Muscle of leg (tissue), 3 donors: ENCODE measurements at regions not wholly inside any gene's neighbourhood (a gene's known extent, or its start where the extent isn't known, plus 50 kb on each side); places are given as distances from the start of the nearest gene placed in this dataset.

Experiments
- DNase-seq: peaks from one replicate; pipeline ENCODE4 v3.0.0; 2013
- H3K27ac ChIP-seq: one replicate; pipeline ENCODE4 v1.5.1; 2013; ENCODE audit warnings: mild to moderate bottlenecking, low read length, control low read depth
- H3K27me3 ChIP-seq: one replicate; pipeline ENCODE4 v1.6.1; 2013; ENCODE audit warnings: low read length; ENCODE audit not compliant: control insufficient read depth, insufficient read depth
- H3K36me3 ChIP-seq: one replicate; pipeline ENCODE4 v1.6.1; 2013; ENCODE audit warnings: low read length; ENCODE audit not compliant: control insufficient read depth, insufficient read depth
- H3K4me1 ChIP-seq: one replicate; pipeline ENCODE4 v1.6.1; 2013; ENCODE audit warnings: low read length; ENCODE audit not compliant: control insufficient read depth, insufficient read depth
- H3K4me3 ChIP-seq: one replicate; pipeline ENCODE4 v1.5.1; 2013; ENCODE audit warnings: low read length, control low read depth
- H3K9me3 ChIP-seq: replicated peaks from 2 replicates; pipeline ENCODE4 v1.6.1; 2013; ENCODE audit warnings: low read depth, low read length; ENCODE audit not compliant: control insufficient read depth
- WGBS: methylation state at CpG from one replicate; pipeline ENCODE4 v1.1.5; 2013; ENCODE audit warnings: missing lambda C conversion rate; ENCODE audit not compliant: insufficient coverage; 5-methylcytosine and 5-hydroxymethylcytosine counted together

GRCh38 chr1:112267929-112268328 lies 128.1 kb upstream of the CTTNBP2NL start:
- peaks cover 34% of the 10 kb centered on the region for H3K4me1 ChIP-seq

GRCh38 chr1:112268408-112268807 lies 127.6 kb upstream of the CTTNBP2NL start:
- Histone ChIP-seq H3K27me3 (peaks cover 2% of the 10 kb centered on the region), H3K4me3 (no peak overlapping the region), H3K36me3 (no peaks in the 10 kb centered on the region), H3K4me1 (peaks cover 30% of the 10 kb centered on the region), H3K27ac (no peak overlapping the region), H3K9me3 (no peaks in the 10 kb centered on the region)
- DNase-seq, result no peak
- WGBS, result 33% methylated on average over 1 of the region's 3 CpGs

More at GRCh38 chr1:112267929-112268328, 128.1 kb upstream of the CTTNBP2NL start:
- Histone ChIP-seq H3K9me3 (no peaks in the 10 kb centered on the region), H3K27ac (no peak overlapping the region), H3K36me3 (no peaks in the 10 kb centered on the region), H3K27me3 (peaks cover 2% of the 10 kb centered on the region), H3K4me3 (no peak overlapping the region)
- peak; percentile 26 for DNase-seq

GRCh38 chr1:112271270-112271669 lies 124.7 kb upstream of the CTTNBP2NL start:
- H3K36me3 ChIP-seq, result no peaks in the 10 kb centered on the region
- H3K27ac ChIP-seq, result no peak overlapping the region
- H3K4me1 ChIP-seq, result peaks cover 12% of the 10 kb centered on the region
- H3K9me3 ChIP-seq, result peaks cover 3% of the 10 kb centered on the region
- WGBS, result 92% methylated on average over 2 of the region's 3 CpGs
- no peak overlapping the region for H3K4me3 ChIP-seq
- DNase-seq, result no peak
- peaks cover 4% of the 10 kb centered on the region for H3K27me3 ChIP-seq

GRCh38 chr1:112272101-112272772 lies 123.8 kb upstream of the CTTNBP2NL start:
- no peak overlapping the region for H3K27ac ChIP-seq
- H3K27me3 ChIP-seq, result peaks cover 4% of the 10 kb centered on the region
- H3K4me3 ChIP-seq, result no peak overlapping the region
- WGBS, result 47% methylated on average over 3 of the region's 6 CpGs
- no peak for DNase-seq
- peaks cover 11% of the 10 kb centered on the region for H3K4me1 ChIP-seq
- H3K36me3 ChIP-seq, result no peaks in the 10 kb centered on the region
- H3K9me3 ChIP-seq, result peaks cover 3% of the 10 kb centered on the region

- Histone ChIP-seq H3K4me1 (no peaks in the 10 kb centered on the region), H3K36me3 (no peaks in the 10 kb centered on the region), H3K27me3 (peaks cover 10% of the 10 kb centered on the region), H3K27ac (no peak overlapping the region), H3K9me3 (no peaks in the 10 kb centered on the region), H3K4me3 (no peak overlapping the region)
- DNase-seq, result no peak
- 14% methylated on average over 2 of the region's 2 CpGs for WGBS
Observed at GRCh38 chr1:112284796-112285195, 111.2 kb upstream of the CTTNBP2NL start.

GRCh38 chr1:112285316-112285715 lies 110.7 kb upstream of the CTTNBP2NL start:
- no peak for DNase-seq
- no peaks in the 10 kb centered on the region for H3K36me3 ChIP-seq
- peaks cover 10% of the 10 kb centered on the region for H3K27me3 ChIP-seq
- 79% methylated on average over 2 of the region's 4 CpGs for WGBS
- no peaks in the 10 kb centered on the region for H3K4me1 ChIP-seq
- no peaks in the 10 kb centered on the region for H3K9me3 ChIP-seq
- no peak overlapping the region for H3K4me3 ChIP-seq
- no peak overlapping the region for H3K27ac ChIP-seq

GRCh38 chr1:112285746-112286145 lies 110.3 kb upstream of the CTTNBP2NL start:
- Histone ChIP-seq H3K4me3 (no peak overlapping the region), H3K27ac (no peak overlapping the region), H3K4me1 (no peaks in the 10 kb centered on the region), H3K36me3 (no peaks in the 10 kb centered on the region), H3K9me3 (no peaks in the 10 kb centered on the region), H3K27me3 (peaks cover 10% of the 10 kb centered on the region)
- WGBS, result 57% methylated on average over 1 of the region's 3 CpGs
- DNase-seq, result no peak

GRCh38 chr1:112296908-112297307 lies 99.1 kb upstream of the CTTNBP2NL start:
- H3K9me3 ChIP-seq, result peaks cover 4% of the 10 kb centered on the region
- peaks cover 3% of the 10 kb centered on the region for H3K4me1 ChIP-seq
- no peaks in the 10 kb centered on the region for H3K36me3 ChIP-seq
- H3K27me3 ChIP-seq, result peaks cover 6% of the 10 kb centered on the region
- H3K27ac ChIP-seq, result no peak overlapping the region
- no peak overlapping the region for H3K4me3 ChIP-seq
- WGBS, result 74% methylated on average over 3 of the region's 5 CpGs
- DNase-seq, result no peak

GRCh38 chr1:112297536-112297935 lies 98.5 kb upstream of the CTTNBP2NL start:
- WGBS, result no CpG with 5 or more reads among the region's 3 CpGs
- peaks cover 3% of the 10 kb centered on the region for H3K4me1 ChIP-seq
- peaks cover 6% of the 10 kb centered on the region for H3K27me3 ChIP-seq
- no peaks in the 10 kb centered on the region for H3K36me3 ChIP-seq
- DNase-seq, result no peak
- no peak overlapping the region for H3K27ac ChIP-seq
- H3K4me3 ChIP-seq, result no peak overlapping the region
- peaks cover 4% of the 10 kb centered on the region for H3K9me3 ChIP-seq

GRCh38 chr1:112298558-112298957 lies 97.5 kb upstream of the CTTNBP2NL start:
- H3K27ac ChIP-seq, result no peak overlapping the region
- DNase-seq, result peak; percentile 59
- WGBS, result 46% methylated on average over 1 of the region's 1 CpG
- H3K36me3 ChIP-seq, result no peaks in the 10 kb centered on the region
- H3K4me1 ChIP-seq, result peaks cover 3% of the 10 kb centered on the region
- H3K4me3 ChIP-seq, result no peak overlapping the region
- peaks cover 6% of the 10 kb centered on the region for H3K27me3 ChIP-seq
- peaks cover 4% of the 10 kb centered on the region for H3K9me3 ChIP-seq

GRCh38 chr1:112304126-112304525 lies 91.9 kb upstream of the CTTNBP2NL start:
- Histone ChIP-seq H3K36me3 (no peaks in the 10 kb centered on the region), H3K4me1 (peaks cover 20% of the 10 kb centered on the region), H3K4me3 (no peak overlapping the region), H3K27me3 (peaks cover 3% of the 10 kb centered on the region), H3K27ac (no peak overlapping the region), H3K9me3 (peaks cover 1% of the 10 kb centered on the region)
- WGBS, result 95% methylated on average over 4 of the region's 5 CpGs
- no peak for DNase-seq
